ENCODE measurements at regions not wholly inside any gene's neighbourhood (a gene's known extent, or its start where the extent isn't known, plus 50 kb on each side); places are given as distances from the start of the nearest gene placed in this dataset.

GRCh38 chr1:164093543-164093942, 465.4 kb upstream of the PBX1 start:
- Histone ChIP-seq H3K4me3 (no peak overlapping the region), H3K27ac (no peak overlapping the region)
- no peak for TF ChIP-seq CTCF (IDR thresholded peaks at IDR 0.05)
- DNase-seq (ENCODE audit: low spot score): no peak

DNA sequence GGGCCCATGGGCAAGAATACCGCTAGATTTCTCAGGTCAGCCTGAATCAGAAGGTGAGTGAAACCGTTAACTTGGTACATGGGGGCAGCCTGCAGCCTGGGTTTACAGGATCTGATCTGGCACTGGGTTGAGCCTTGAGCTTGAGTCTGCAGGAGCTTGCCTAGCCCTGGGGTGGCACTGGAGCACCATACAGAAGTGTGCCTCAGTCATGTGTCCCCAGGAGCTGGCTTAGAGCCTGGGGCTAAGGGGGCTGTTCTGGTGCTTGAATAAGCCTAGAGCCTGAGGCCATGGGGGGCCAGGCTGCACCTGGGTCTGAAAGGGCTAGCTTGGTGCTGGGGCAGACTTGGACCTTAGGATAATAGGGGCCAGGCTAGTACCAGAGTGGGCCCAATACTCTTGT, 457.2 kb upstream of the PBX1 start:
- no peak overlapping the region for H3K4me3 ChIP-seq
- DNase-seq (ENCODE audit: low spot score): no peak
- no peak for TF ChIP-seq CTCF (IDR thresholded peaks at IDR 0.05)
- no peak overlapping the region for H3K27ac ChIP-seq

DNA sequence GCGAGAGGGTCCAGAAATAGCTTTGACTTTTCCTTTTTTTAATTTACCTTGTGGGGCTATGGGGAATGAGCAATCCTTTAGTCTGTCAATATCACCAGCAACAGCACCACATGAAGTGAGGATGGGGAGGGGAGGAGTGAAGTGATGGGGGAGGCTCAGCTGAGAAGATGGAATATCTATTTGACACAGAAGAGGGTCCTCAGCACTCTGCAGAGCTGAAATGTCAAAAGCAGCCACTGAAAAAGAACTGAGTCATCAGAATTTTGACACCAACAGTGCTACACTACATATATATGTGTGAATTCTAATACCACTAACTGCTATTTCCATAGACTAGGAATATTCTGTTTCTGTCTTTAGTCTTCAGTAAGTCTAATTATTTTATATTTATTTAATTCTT, 427.0 kb upstream of the PBX1 start:
- DNase-seq (ENCODE audit: low spot score): no peak
- H3K27ac ChIP-seq: no peak overlapping the region
- TF ChIP-seq CTCF (IDR thresholded peaks at IDR 0.05): no peak
- no peak overlapping the region for H3K4me3 ChIP-seq

GRCh38 chr1:164137273-164137925, 421.6 kb upstream of the PBX1 start:
- Histone ChIP-seq H3K4me3 (no peak overlapping the region), H3K27ac (no peak overlapping the region)
- no peak for DNase-seq (ENCODE audit: low spot score)
- TF ChIP-seq CTCF (IDR thresholded peaks at IDR 0.05): no peak

DNA sequence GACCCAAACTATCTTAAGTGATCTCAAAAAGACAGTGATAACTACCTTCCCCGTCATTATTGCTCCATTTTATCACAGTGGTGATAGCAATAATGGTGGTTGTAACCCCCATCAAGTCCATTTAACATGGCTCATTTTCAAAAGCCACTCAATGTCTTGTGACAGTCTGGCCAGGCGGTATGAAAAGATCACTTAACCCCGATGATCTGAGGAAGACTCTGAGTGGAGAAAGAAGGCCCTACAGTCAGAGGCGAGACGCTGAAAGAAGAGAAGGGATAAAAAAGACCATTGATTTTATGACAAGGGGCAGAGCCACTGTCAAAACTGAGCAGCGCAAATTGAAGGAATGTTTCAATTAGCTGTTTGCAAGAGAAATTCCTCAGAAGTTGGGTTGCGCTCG, 417.2 kb upstream of the PBX1 start:
- DNase-seq (ENCODE audit: low spot score): no peak
- no peak overlapping the region for H3K27ac ChIP-seq
- no peak for TF ChIP-seq CTCF (IDR thresholded peaks at IDR 0.05)
- H3K4me3 ChIP-seq: no peak overlapping the region

- no peak for DNase-seq (ENCODE audit: low spot score)
- no peak overlapping the region for H3K4me3 ChIP-seq
- H3K27ac ChIP-seq: no peak overlapping the region
- no peak for TF ChIP-seq CTCF (IDR thresholded peaks at IDR 0.05)
Observed at GRCh38 chr1:164154622-164155021, 404.4 kb upstream of the PBX1 start.

GRCh38 chr1:164155347-164155746, 403.6 kb upstream of the PBX1 start:
- Histone ChIP-seq H3K27ac (no peak overlapping the region), H3K4me3 (no peak overlapping the region)
- no peak for TF ChIP-seq CTCF (IDR thresholded peaks at IDR 0.05)
- no peak for DNase-seq (ENCODE audit: low spot score)

Measured in coronary artery (tissue), 2 donors.